Peyer's patch (tissue), 4 donors: ENCODE measurements at regions not wholly inside any gene's neighbourhood (a gene's known extent, or its start where the extent isn't known, plus 50 kb on each side); places are given as distances from the start of the nearest gene placed in this dataset.

Source experiments
- POLR2A ChIP-seq, 2 donors: fragments of 450-650 bp; IDR thresholded peaks; one replicate each; pipeline ENCODE4 v1.5.1; 2017; ENCODE audit warnings: antibody characterized with exemption in 2 of 2, mild to moderate bottlenecking in 2 of 2, moderate library complexity in 2 of 2
- TF ChIP-seq, protein P1 (sequence below), 6 experiments: fragments of 450-650 bp in 4 of 6; fragments of 200-600 bp in 2 of 6; sonication (generic) in 1 of 6; IDR thresholded peaks; one replicate each; pipeline ENCODE4 v1.5.1; 2017 to 2019; ENCODE audit warnings: antibody characterized with exemption in 6 of 6, mild to moderate bottlenecking in 3 of 6, moderate library complexity in 1 of 6

DNA sequence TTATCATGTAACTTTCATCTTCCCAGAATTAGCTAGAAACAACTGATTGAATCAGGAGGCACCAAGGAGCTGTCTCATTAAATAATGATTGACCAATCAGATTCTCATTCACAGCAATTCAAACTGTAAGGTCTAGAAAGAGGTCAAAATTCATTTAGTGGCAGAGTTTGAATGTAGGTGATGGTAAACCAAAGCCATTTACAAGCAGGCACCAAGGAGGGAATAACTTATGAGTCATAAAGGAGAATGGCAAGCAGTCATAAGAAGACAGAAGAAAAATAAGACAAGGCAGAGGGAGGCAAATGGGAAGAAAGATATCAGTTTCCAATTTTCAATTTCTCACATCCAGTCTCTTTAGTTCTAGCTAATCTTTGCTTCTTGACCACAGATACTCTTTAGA lies 52.9 kb upstream of the DEFB112 start:
- TF ChIP-seq, protein P1, sequence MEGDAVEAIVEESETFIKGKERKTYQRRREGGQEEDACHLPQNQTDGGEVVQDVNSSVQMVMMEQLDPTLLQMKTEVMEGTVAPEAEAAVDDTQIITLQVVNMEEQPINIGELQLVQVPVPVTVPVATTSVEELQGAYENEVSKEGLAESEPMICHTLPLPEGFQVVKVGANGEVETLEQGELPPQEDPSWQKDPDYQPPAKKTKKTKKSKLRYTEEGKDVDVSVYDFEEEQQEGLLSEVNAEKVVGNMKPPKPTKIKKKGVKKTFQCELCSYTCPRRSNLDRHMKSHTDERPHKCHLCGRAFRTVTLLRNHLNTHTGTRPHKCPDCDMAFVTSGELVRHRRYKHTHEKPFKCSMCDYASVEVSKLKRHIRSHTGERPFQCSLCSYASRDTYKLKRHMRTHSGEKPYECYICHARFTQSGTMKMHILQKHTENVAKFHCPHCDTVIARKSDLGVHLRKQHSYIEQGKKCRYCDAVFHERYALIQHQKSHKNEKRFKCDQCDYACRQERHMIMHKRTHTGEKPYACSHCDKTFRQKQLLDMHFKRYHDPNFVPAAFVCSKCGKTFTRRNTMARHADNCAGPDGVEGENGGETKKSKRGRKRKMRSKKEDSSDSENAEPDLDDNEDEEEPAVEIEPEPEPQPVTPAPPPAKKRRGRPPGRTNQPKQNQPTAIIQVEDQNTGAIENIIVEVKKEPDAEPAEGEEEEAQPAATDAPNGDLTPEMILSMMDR (IDR thresholded peaks at IDR 0.05) = no peak
- no peak for TF ChIP-seq POLR2A (IDR thresholded peaks at IDR 0.05)
